Suprapubic skin (tissue), 4 donors: ENCODE measurements at regions not wholly inside any gene's neighbourhood (a gene's known extent, or its start where the extent isn't known, plus 50 kb on each side); places are given as distances from the start of the nearest gene placed in this dataset.
"Not testable (repeated sequence)": the region's sequence is repeated elsewhere in the genome, so short reads cannot be mapped to it uniquely, and the experiment has no call there.

Experiments
- DNase-seq, 2 donors: peaks; one replicate each; pipeline ENCODE4 v3.0.0-alpha.2; 2019; ENCODE audit warnings: low spot score in 2 of 2
- H3K27ac ChIP-seq: fragments of 200-600 bp; sonication (generic); one replicate; pipeline ENCODE4 v1.5.1; 2019
- H3K27me3 ChIP-seq: fragments of 200-600 bp; sonication (generic); one replicate; pipeline ENCODE4 v1.5.1; 2019
- H3K36me3 ChIP-seq: fragments of 200-600 bp; sonication (generic); one replicate; pipeline ENCODE4 v1.5.1; 2019
- H3K4me1 ChIP-seq: fragments of 200-600 bp; sonication (generic); one replicate; pipeline ENCODE4 v1.5.1; 2019
- H3K4me3 ChIP-seq: fragments of 200-600 bp; sonication (generic); one replicate; pipeline ENCODE4 v1.5.1; 2019; ENCODE audit warnings: mild to moderate bottlenecking
- H3K9me3 ChIP-seq: fragments of 200-600 bp; sonication (generic); one replicate; pipeline ENCODE4 v1.5.1; 2019
- EP300 ChIP-seq: sonication (generic); formaldehyde crosslinking; IDR thresholded peaks from one replicate; pipeline ENCODE4 v1.6.1; 2017; ENCODE audit warnings: antibody characterized with exemption
- POLR2A ChIP-seq, 2 donors: fragments of 450-650 bp; IDR thresholded peaks; one replicate each; pipeline ENCODE4 v1.6.1; 2017; ENCODE audit warnings: antibody characterized with exemption in 2 of 2, mild to moderate bottlenecking in 2 of 2, moderate library complexity in 2 of 2
- POLR2AphosphoS5 ChIP-seq, 3 donors: sonication (generic); formaldehyde crosslinking; IDR thresholded peaks; one replicate each; pipeline ENCODE4 v1.6.1; 2017; ENCODE audit warnings: antibody characterized with exemption in 3 of 3
- WGBS: methylation state at CpG from one replicate; pipeline ENCODE4 v1.1.5; 2018; 5-methylcytosine and 5-hydroxymethylcytosine counted together
- TF ChIP-seq, protein P1 (sequence below), 2 donors: fragments of 200-600 bp in 1 of 2; fragments of 450-650 bp in 1 of 2; sonication (generic) in 1 of 2; IDR thresholded peaks; one replicate each; pipeline ENCODE4 v1.5.1; 2016 to 2019; ENCODE audit warnings: antibody characterized with exemption in 2 of 2, mild to moderate bottlenecking in 1 of 2, moderate library complexity in 1 of 2

GRCh38 chr12:127823801-127824200 lies 443.2 kb upstream of the TMEM132C start:
- DNase-seq = no peak
- Histone ChIP-seq H3K36me3 (no peaks in the 10 kb centered on the region), H3K27ac (no peak overlapping the region), H3K4me1 (peaks cover 4% of the 10 kb centered on the region), H3K27me3 (no peaks in the 10 kb centered on the region), H3K9me3 (no peaks in the 10 kb centered on the region), H3K4me3 (no peak overlapping the region)
- 68% methylated on average over 4 of the region's 4 CpGs for WGBS
- no peak for TF ChIP-seq POLR2AphosphoS5 (IDR thresholded peaks at IDR 0.05)
- no peak for TF ChIP-seq POLR2A (IDR thresholded peaks at IDR 0.05)
- no peak for TF ChIP-seq EP300
- TF ChIP-seq, protein P1, sequence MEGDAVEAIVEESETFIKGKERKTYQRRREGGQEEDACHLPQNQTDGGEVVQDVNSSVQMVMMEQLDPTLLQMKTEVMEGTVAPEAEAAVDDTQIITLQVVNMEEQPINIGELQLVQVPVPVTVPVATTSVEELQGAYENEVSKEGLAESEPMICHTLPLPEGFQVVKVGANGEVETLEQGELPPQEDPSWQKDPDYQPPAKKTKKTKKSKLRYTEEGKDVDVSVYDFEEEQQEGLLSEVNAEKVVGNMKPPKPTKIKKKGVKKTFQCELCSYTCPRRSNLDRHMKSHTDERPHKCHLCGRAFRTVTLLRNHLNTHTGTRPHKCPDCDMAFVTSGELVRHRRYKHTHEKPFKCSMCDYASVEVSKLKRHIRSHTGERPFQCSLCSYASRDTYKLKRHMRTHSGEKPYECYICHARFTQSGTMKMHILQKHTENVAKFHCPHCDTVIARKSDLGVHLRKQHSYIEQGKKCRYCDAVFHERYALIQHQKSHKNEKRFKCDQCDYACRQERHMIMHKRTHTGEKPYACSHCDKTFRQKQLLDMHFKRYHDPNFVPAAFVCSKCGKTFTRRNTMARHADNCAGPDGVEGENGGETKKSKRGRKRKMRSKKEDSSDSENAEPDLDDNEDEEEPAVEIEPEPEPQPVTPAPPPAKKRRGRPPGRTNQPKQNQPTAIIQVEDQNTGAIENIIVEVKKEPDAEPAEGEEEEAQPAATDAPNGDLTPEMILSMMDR (IDR thresholded peaks at IDR 0.05) = no peak

DNA sequence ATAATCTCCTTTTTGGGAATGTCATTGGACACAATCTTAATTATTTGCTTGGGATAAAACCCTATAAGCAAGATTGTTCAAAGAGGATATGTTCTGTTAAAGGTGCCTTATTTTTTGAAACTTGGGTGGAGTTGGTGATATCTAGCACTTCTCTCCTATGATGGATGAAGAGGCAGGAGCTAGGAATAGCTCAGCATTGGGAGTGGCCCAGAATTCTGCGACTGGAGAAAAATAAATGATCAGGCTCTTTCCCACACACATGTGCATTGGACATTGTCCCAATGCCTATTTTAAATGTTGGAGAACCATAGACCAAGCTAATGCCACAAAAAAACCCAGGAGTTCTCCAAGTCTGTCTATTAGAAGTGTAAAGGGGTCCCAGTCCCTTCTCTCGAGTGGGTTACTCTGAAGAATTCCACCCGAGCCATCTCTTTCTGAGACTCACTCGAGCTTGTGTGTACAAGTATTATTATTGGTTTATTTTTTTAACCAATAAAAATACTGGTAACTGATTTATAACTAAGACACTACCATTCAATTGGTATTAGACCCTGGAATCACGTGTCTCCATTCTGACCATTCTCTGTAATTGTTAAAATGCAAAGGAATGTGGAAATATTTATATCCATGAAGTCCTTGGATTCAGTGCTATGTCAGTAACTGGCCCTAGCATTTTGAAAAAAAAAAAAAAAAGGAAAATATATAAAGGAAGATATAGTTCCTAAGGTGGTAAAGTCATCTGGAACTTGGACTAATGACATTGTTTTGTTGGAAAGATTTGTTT lies 437.5 kb upstream of the TMEM132C start:
- no peak overlapping the region for H3K4me3 ChIP-seq
- no peaks in the 10 kb centered on the region for H3K27me3 ChIP-seq
- H3K36me3 ChIP-seq = no peaks in the 10 kb centered on the region
- no peak overlapping the region for H3K27ac ChIP-seq
- 55% methylated on average over 5 of the region's 5 CpGs for WGBS
- H3K9me3 ChIP-seq = no peaks in the 10 kb centered on the region
- no peak for DNase-seq
- TF ChIP-seq POLR2A (IDR thresholded peaks at IDR 0.05) (no peak), POLR2AphosphoS5 (IDR thresholded peaks at IDR 0.05) (no peak), EP300 (no peak)
- TF ChIP-seq, protein P1 (IDR thresholded peaks at IDR 0.05) = no peak
- H3K4me1 ChIP-seq = peaks cover 8% of the 10 kb centered on the region

GRCh38 chr12:127830065-127830460 lies 436.9 kb upstream of the TMEM132C start:
- Histone ChIP-seq H3K36me3 (no peaks in the 10 kb centered on the region), H3K9me3 (no peaks in the 10 kb centered on the region), H3K27ac (no peak overlapping the region), H3K27me3 (no peaks in the 10 kb centered on the region), H3K4me1 (peaks cover 8% of the 10 kb centered on the region), H3K4me3 (no peak overlapping the region)
- no peak for DNase-seq
- WGBS = 34% methylated on average over 2 of the region's 2 CpGs
- TF ChIP-seq, protein P1 (IDR thresholded peaks at IDR 0.05) = no peak
- TF ChIP-seq POLR2A (IDR thresholded peaks at IDR 0.05) = no peak
- TF ChIP-seq EP300 = no peak
- no peak for TF ChIP-seq POLR2AphosphoS5 (IDR thresholded peaks at IDR 0.05)

- no peak overlapping the region for H3K27ac ChIP-seq
These were observed 436.2 kb upstream of the TMEM132C start for GRCh38 chr12:127830730-127831129.

GRCh38 chr12:127832172-127832571 lies 434.8 kb upstream of the TMEM132C start:
- TF ChIP-seq EP300 (no peak), POLR2AphosphoS5 (IDR thresholded peaks at IDR 0.05) (no peak), POLR2A (IDR thresholded peaks at IDR 0.05) (no peak)
- TF ChIP-seq, protein P1 (IDR thresholded peaks at IDR 0.05) = no peak
- Histone ChIP-seq H3K27me3 (no peaks in the 10 kb centered on the region), H3K4me1 (peaks cover 8% of the 10 kb centered on the region), H3K4me3 (no peak overlapping the region), H3K9me3 (no peaks in the 10 kb centered on the region), H3K27ac (no peak overlapping the region), H3K36me3 (no peaks in the 10 kb centered on the region)
- no peak for DNase-seq
- 97% methylated on average over 3 of the region's 3 CpGs for WGBS

More at GRCh38 chr12:127830730-127831129, 436.2 kb upstream of the TMEM132C start:
- H3K4me1 ChIP-seq = peaks cover 8% of the 10 kb centered on the region
- H3K4me3 ChIP-seq = no peak overlapping the region
- no peak for DNase-seq
- H3K27me3 ChIP-seq = no peaks in the 10 kb centered on the region
- H3K9me3 ChIP-seq = no peaks in the 10 kb centered on the region
- TF ChIP-seq EP300 (no peak), POLR2AphosphoS5 (IDR thresholded peaks at IDR 0.05) (no peak), POLR2A (IDR thresholded peaks at IDR 0.05) (no peak)
- TF ChIP-seq, protein P1 (IDR thresholded peaks at IDR 0.05) = no peak
- no peaks in the 10 kb centered on the region for H3K36me3 ChIP-seq
- 90% methylated on average over 3 of the region's 3 CpGs for WGBS

DNA sequence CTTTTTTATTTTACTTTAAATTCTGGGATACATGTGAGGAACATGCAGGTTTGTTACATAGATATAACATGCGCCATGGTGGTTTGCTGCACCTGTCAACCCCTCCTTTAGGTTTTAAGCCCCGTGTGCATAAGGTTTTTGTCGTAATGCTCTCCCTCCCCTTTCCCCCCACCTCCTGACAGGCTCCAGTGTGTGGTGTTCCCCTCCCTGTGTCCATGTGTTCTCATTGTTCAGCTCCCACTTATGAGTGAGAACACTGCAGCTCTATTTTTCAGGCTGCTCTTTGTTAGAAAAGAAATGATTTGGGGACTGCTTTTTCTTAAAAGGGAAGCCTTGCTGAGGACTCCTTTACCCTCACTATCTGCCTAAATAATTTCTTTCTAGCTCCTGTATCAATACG lies 430.2 kb upstream of the TMEM132C start:
- not testable (repeated sequence) for H3K27me3 ChIP-seq, H3K36me3 ChIP-seq, H3K27ac ChIP-seq, H3K4me3 ChIP-seq, H3K9me3 ChIP-seq, DNase-seq, H3K4me1 ChIP-seq
- 68% methylated on average over 4 of the region's 4 CpGs for WGBS
